Stomach smooth muscle (tissue), 2 donors: ENCODE measurements at regions not wholly inside any gene's neighbourhood (a gene's known extent, or its start where the extent isn't known, plus 50 kb on each side); places are given as distances from the start of the nearest gene placed in this dataset.
"Not testable (repeated sequence)": the region's sequence is repeated elsewhere in the genome, so short reads cannot be mapped to it uniquely, and the experiment has no call there.

ENCODE experiments used
- H3K27ac ChIP-seq: one replicate; pipeline ENCODE4 v1.7.0; 2013; ENCODE audit warnings: mild to moderate bottlenecking, low read length, inconsistent platforms
- H3K27me3 ChIP-seq, 2 donors: one replicate each; pipeline ENCODE4 v1.7.0; 2013; ENCODE audit warnings: low read length in 2 of 2; ENCODE audit not compliant: insufficient read depth in 2 of 2, control insufficient read depth in 1 of 2
- H3K36me3 ChIP-seq, 2 donors: one replicate each; pipeline ENCODE4 v1.7.0; 2013; ENCODE audit warnings: low read length in 2 of 2; ENCODE audit not compliant: control insufficient read depth in 2 of 2, insufficient read depth in 2 of 2
- H3K4me1 ChIP-seq: one replicate; pipeline ENCODE4 v1.7.0; 2013; ENCODE audit warnings: low read length; ENCODE audit not compliant: control insufficient read depth, insufficient read depth
- H3K4me3 ChIP-seq, 2 donors: one replicate each; pipeline ENCODE4 v1.7.0; 2013; ENCODE audit warnings: low read length in 2 of 2
- H3K9ac ChIP-seq, 2 donors: one replicate each; pipeline ENCODE4 v1.7.0; 2013; ENCODE audit warnings: low read length in 2 of 2, mild to moderate bottlenecking in 1 of 2
- H3K9me3 ChIP-seq, 2 donors: one replicate each; pipeline ENCODE4 v1.7.0; 2013; ENCODE audit warnings: low read length in 2 of 2; ENCODE audit not compliant: control insufficient read depth in 2 of 2
- donor health status: healthy.
- donor health status: Pancreatic carcinoma.

DNA sequence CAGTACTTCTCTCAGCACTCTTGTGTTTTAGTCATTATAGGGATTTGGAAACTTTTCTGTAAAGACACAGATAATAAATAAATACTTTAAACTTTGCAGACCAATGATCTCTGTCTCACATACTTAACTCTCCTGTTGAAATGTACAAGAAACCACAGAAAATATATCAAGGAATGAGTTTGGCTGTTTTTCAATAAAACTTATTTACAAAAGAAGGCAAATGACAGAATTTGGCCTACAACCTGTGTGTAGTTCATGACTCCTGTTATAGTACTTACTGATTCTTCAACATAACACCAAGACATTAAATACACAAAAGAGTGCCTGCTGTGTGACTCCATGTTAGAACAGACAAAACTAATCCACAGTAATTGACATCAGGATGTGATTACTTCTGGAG lies 510.0 kb upstream of the PHF14 start:
- no peaks in the 10 kb centered on the region for H3K27me3 ChIP-seq
- H3K27ac ChIP-seq: no peak overlapping the region
- H3K9me3 ChIP-seq: no peaks in the 10 kb centered on the region
- no peak overlapping the region for H3K4me3 ChIP-seq
- H3K9ac ChIP-seq: no peak overlapping the region
- no peaks in the 10 kb centered on the region for H3K36me3 ChIP-seq
- no peaks in the 10 kb centered on the region for H3K4me1 ChIP-seq

DNA sequence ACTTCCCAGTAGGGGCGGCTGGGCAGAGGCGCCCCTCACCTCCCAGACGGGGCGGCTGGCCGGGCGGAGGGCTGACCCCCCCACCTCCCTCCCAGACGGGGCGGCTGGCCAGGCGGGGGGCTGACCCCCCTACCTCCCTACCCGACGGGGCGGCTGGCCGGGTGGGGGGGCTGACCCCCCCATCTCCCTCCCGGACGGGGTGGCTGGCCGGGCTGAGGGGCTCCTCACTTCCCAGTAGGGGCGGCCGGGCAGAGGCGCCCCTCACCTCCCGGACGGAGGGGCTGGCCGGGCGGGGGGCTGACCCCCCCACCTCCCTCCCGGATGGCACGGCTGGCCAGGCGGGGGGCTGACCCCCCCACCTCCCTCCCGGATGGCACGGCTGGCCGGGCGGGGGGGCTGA lies 508.1 kb upstream of the PHF14 start:
- H3K9me3 ChIP-seq, H3K36me3 ChIP-seq, H3K4me3 ChIP-seq: not testable (repeated sequence)

GRCh38 chr7:10468908-10469307 lies 504.8 kb upstream of the PHF14 start:
- H3K4me1 ChIP-seq: no peaks in the 10 kb centered on the region
- no peak overlapping the region for H3K9ac ChIP-seq
- H3K27ac ChIP-seq: no peak overlapping the region
- H3K27me3 ChIP-seq: no peaks in the 10 kb centered on the region
- H3K4me3 ChIP-seq: no peak overlapping the region
- no peaks in the 10 kb centered on the region for H3K36me3 ChIP-seq
- H3K9me3 ChIP-seq: no peaks in the 10 kb centered on the region

More for the DNA sequence above, 508.1 kb upstream of the PHF14 start:
- H3K9ac ChIP-seq, H3K27me3 ChIP-seq, H3K27ac ChIP-seq, H3K4me1 ChIP-seq: not testable (repeated sequence)

GRCh38 chr7:10469476-10469875 lies 504.2 kb upstream of the PHF14 start:
- Histone ChIP-seq H3K4me1 (no peaks in the 10 kb centered on the region), H3K9ac (no peak overlapping the region)

GRCh38 chr7:10471280-10472058 lies 502.2 kb upstream of the PHF14 start:
- no peak overlapping the region for H3K27ac ChIP-seq
- H3K4me3 ChIP-seq: no peak overlapping the region

More at GRCh38 chr7:10469476-10469875, 504.2 kb upstream of the PHF14 start:
- Histone ChIP-seq H3K27me3 (no peaks in the 10 kb centered on the region), H3K27ac (no peak overlapping the region), H3K4me3 (no peak overlapping the region), H3K36me3 (no peaks in the 10 kb centered on the region), H3K9me3 (no peaks in the 10 kb centered on the region)

DNA sequence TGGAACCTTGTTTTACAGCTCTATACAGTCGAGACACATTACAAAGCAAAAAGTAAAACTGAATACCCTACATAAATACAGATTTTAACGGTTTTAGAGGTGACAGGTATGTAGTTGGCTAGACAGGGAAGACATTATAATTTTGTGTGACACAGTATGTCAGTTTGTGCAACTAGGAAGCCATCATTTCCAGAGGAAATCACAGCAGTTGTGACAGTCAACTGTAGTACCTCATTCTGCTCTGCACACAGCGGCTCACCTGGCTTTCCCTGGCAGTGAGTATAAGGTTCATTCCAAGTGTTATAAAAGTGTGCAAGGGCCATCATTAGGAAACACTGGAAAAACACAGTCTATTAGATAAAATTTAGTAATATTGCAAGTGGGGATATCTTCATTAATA lies 501.6 kb upstream of the PHF14 start:
- Histone ChIP-seq H3K27me3 (no peaks in the 10 kb centered on the region), H3K9me3 (no peaks in the 10 kb centered on the region), H3K4me1 (no peaks in the 10 kb centered on the region), H3K27ac (no peak overlapping the region), H3K4me3 (no peak overlapping the region), H3K36me3 (no peaks in the 10 kb centered on the region), H3K9ac (no peak overlapping the region)

More at GRCh38 chr7:10471280-10472058, 502.2 kb upstream of the PHF14 start:
- no peaks in the 10 kb centered on the region for H3K4me1 ChIP-seq
- no peak overlapping the region for H3K9ac ChIP-seq
- H3K9me3 ChIP-seq: no peaks in the 10 kb centered on the region
- no peaks in the 10 kb centered on the region for H3K27me3 ChIP-seq
- no peaks in the 10 kb centered on the region for H3K36me3 ChIP-seq

GRCh38 chr7:10473569-10473968 lies 500.1 kb upstream of the PHF14 start:
- H3K9me3 ChIP-seq: no peaks in the 10 kb centered on the region
- no peaks in the 10 kb centered on the region for H3K4me1 ChIP-seq
- H3K36me3 ChIP-seq: no peaks in the 10 kb centered on the region
- no peak overlapping the region for H3K4me3 ChIP-seq
- no peak overlapping the region for H3K9ac ChIP-seq
- H3K27me3 ChIP-seq: no peaks in the 10 kb centered on the region
- H3K27ac ChIP-seq: no peak overlapping the region

DNA sequence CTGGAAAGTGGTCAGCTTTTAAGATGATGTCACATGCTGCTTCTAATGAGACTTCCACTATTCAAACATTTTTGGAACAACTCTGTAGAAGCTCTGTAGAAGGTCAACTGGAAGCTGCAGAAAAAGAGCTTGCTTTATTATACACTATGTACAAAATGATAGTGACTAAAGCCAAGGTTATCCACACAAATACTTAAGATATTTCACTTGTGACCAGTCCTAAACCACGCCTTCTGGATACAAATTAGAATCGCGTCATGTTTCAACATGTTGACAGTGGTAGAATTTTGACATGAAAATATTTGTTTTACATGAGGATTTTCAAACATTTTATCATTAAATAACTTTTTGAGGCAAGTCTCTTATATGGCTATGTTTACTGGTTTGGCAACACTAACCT lies 499.6 kb upstream of the PHF14 start:
- H3K9me3 ChIP-seq: no peaks in the 10 kb centered on the region
- no peaks in the 10 kb centered on the region for H3K36me3 ChIP-seq
- no peaks in the 10 kb centered on the region for H3K4me1 ChIP-seq
- no peak overlapping the region for H3K27ac ChIP-seq
- no peak overlapping the region for H3K4me3 ChIP-seq
- H3K27me3 ChIP-seq: no peaks in the 10 kb centered on the region
- no peak overlapping the region for H3K9ac ChIP-seq

DNA sequence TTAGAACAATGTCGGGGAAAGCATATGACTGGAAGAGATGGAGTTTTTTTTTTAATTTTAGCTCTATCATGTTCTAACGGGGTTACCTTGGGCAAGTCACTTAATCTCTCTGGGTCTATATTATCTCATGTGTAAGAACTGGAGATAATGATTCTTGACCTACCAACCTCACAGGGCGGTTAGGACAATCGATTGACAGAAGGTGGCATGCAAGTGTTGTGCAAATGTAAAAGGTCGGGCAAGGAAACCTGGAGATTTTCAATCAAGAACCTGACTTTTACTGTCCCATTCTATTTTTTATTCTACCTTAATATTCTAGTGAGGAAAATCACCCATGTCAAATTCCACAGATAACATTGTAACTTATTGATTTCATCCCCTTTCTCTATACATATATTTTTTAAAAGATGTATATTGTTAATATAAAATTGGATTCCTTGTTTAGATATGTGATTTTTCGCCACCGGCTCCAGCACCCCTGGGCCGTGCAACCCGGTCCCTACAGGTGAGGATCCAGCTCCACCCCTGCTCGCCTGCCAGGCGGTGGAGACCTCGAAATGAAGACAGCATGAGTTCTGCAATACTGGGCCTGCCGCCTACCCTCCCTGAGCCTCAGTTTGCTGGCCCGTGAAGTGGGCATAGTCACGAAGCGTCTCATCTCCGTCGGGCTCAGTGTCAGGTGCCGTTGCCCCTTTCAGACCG lies 497.6 kb upstream of the PHF14 start:
- Histone ChIP-seq H3K9ac (no peak overlapping the region), H3K27ac (no peak overlapping the region)

GRCh38 chr7:10476642-10477041 lies 497.0 kb upstream of the PHF14 start:
- Histone ChIP-seq H3K27ac (no peak overlapping the region), H3K9ac (no peak overlapping the region), H3K4me1 (no peaks in the 10 kb centered on the region), H3K4me3 (no peak overlapping the region), H3K9me3 (no peaks in the 10 kb centered on the region), H3K36me3 (no peaks in the 10 kb centered on the region), H3K27me3 (no peaks in the 10 kb centered on the region)

More for the DNA sequence above, 497.6 kb upstream of the PHF14 start:
- no peaks in the 10 kb centered on the region for H3K36me3 ChIP-seq
- no peaks in the 10 kb centered on the region for H3K27me3 ChIP-seq
- H3K4me1 ChIP-seq: no peaks in the 10 kb centered on the region
- no peaks in the 10 kb centered on the region for H3K9me3 ChIP-seq
- H3K4me3 ChIP-seq: no peak overlapping the region

- H3K27ac ChIP-seq: no peak overlapping the region
- H3K9me3 ChIP-seq: no peaks in the 10 kb centered on the region
- no peaks in the 10 kb centered on the region for H3K4me1 ChIP-seq
- no peak overlapping the region for H3K9ac ChIP-seq
- no peak overlapping the region for H3K4me3 ChIP-seq
- H3K36me3 ChIP-seq: no peaks in the 10 kb centered on the region
- H3K27me3 ChIP-seq: no peaks in the 10 kb centered on the region
Measured at GRCh38 chr7:10483671-10484070, 490.0 kb upstream of the PHF14 start.
